ENCODE measurements at regions not wholly inside any gene's neighbourhood (a gene's known extent, or its start where the extent isn't known, plus 50 kb on each side); places are given as distances from the start of the nearest gene placed in this dataset.

GRCh38 chrX:861921-862320, 231.3 kb downstream of the SHOX start:
- no peak for TF ChIP-seq CTCF (conservative IDR thresholded peaks at IDR 0.05; ENCODE audit: low read depth in 2 of 2)
- no peak for TF ChIP-seq POLR2AphosphoS5 (IDR thresholded peaks at IDR 0.05; ENCODE audit: low read depth)
- no peak for TF ChIP-seq REST (IDR thresholded peaks at IDR 0.05; ENCODE audit: unreplicated experiment)
- no peak for TF ChIP-seq EZH2 (IDR thresholded peaks at IDR 0.05; ENCODE audit: low read depth, unreplicated experiment)
- no peak for TF ChIP-seq CREB1 (CRISPR knock-in tag; IDR thresholded peaks at IDR 0.05; ENCODE audit: low read depth)
- TF ChIP-seq EZH2phosphoT487 (IDR thresholded peaks at IDR 0.05; ENCODE audit: unreplicated experiment), result no peak
- TF ChIP-seq ZNF114 (CRISPR knock-in tag; IDR thresholded peaks at IDR 0.05), result no peak
- no peak for TF ChIP-seq NANOG (IDR thresholded peaks at IDR 0.05; ENCODE audit: borderline replicate concordance)
- no peak for TF ChIP-seq ZNF331 (CRISPR knock-in tag; IDR thresholded peaks at IDR 0.05; ENCODE audit: low read depth)
- TF ChIP-seq JUNB (IDR thresholded peaks at IDR 0.05; ENCODE audit: unreplicated experiment), result no peak
- TF ChIP-seq STAT1 (IDR thresholded peaks at IDR 0.05; ENCODE audit: unreplicated experiment), result no peak
- TF ChIP-seq ETS1 (IDR thresholded peaks at IDR 0.05), result no peak
- TF ChIP-seq ZNF462 (CRISPR knock-in tag; IDR thresholded peaks at IDR 0.05), result no peak

Data from GM23338 (cell line).